HFFc6 (cell line): ENCODE measurements at regions not wholly inside any gene's neighbourhood (a gene's known extent, or its start where the extent isn't known, plus 50 kb on each side); places are given as distances from the start of the nearest gene placed in this dataset.

Source experiments
- DNase-seq: peaks from one replicate; pipeline ENCODE4 v3.0.0-alpha.2; 2018
- H3K27ac Mint-ChIP-seq: 2 replicates; pipeline ENCODE4 v1.8.0; 2020; ENCODE audit warnings: mild to moderate bottlenecking, mixed read lengths
- H3K27me3 Mint-ChIP-seq: 2 replicates; pipeline ENCODE4 v1.8.0; 2021; ENCODE audit warnings: mild to moderate bottlenecking, moderate library complexity, mixed read lengths; ENCODE audit not compliant: insufficient read depth
- H3K36me3 Mint-ChIP-seq: 2 replicates; pipeline ENCODE4 v1.8.0; 2021; ENCODE audit warnings: low read depth, mixed read lengths
- H3K4me1 Mint-ChIP-seq: 2 replicates; pipeline ENCODE4 v1.8.0; 2020; ENCODE audit warnings: low read depth, mixed read lengths
- H3K4me3 Mint-ChIP-seq: 2 replicates; pipeline ENCODE4 v1.8.0; 2020; ENCODE audit warnings: mild to moderate bottlenecking, moderate library complexity, mixed read lengths
- H3K9me3 Mint-ChIP-seq: 2 replicates; pipeline ENCODE4 v1.8.0; 2020; ENCODE audit warnings: mild to moderate bottlenecking, mixed read lengths
- TF ChIP-seq, protein P1 (sequence below): fragments of 200-600 bp; sonication (generic); IDR thresholded peaks from 2 replicates; pipeline ENCODE4 v1.5.0; 2021; ENCODE audit warnings: antibody characterized with exemption, mild to moderate bottlenecking

DNA sequence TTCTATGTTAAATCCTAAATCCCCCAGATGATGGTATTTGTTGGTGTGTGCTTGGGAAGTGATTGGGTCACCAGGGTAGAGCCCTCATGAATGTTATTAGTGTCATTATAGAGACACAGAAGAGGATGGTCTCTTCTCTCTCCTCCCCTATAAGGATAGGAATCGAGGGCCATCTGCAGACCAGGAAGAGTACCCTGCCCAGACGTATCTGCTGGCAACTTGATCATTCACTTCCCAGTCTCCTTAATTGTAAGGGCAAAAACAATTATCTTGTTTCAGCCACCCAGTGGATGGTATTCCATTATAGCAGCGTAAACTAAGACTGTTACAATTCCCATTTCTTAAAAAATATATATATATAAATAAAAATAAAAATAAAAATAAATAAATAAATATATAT, 892.2 kb downstream of the SI start:
- H3K9me3 Mint-ChIP-seq: peaks cover 52% of the 10 kb centered on the region
- no peaks in the 10 kb centered on the region; the same call in 1 of the 2 replicates for H3K27me3 Mint-ChIP-seq
- TF ChIP-seq, protein P1, sequence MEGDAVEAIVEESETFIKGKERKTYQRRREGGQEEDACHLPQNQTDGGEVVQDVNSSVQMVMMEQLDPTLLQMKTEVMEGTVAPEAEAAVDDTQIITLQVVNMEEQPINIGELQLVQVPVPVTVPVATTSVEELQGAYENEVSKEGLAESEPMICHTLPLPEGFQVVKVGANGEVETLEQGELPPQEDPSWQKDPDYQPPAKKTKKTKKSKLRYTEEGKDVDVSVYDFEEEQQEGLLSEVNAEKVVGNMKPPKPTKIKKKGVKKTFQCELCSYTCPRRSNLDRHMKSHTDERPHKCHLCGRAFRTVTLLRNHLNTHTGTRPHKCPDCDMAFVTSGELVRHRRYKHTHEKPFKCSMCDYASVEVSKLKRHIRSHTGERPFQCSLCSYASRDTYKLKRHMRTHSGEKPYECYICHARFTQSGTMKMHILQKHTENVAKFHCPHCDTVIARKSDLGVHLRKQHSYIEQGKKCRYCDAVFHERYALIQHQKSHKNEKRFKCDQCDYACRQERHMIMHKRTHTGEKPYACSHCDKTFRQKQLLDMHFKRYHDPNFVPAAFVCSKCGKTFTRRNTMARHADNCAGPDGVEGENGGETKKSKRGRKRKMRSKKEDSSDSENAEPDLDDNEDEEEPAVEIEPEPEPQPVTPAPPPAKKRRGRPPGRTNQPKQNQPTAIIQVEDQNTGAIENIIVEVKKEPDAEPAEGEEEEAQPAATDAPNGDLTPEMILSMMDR: no peak
- H3K4me1 Mint-ChIP-seq: no peaks in the 10 kb centered on the region
- H3K27ac Mint-ChIP-seq: no peak overlapping the region
- no peak overlapping the region for H3K4me3 Mint-ChIP-seq
- DNase-seq: no peak
- no peaks in the 10 kb centered on the region for H3K36me3 Mint-ChIP-seq

DNA sequence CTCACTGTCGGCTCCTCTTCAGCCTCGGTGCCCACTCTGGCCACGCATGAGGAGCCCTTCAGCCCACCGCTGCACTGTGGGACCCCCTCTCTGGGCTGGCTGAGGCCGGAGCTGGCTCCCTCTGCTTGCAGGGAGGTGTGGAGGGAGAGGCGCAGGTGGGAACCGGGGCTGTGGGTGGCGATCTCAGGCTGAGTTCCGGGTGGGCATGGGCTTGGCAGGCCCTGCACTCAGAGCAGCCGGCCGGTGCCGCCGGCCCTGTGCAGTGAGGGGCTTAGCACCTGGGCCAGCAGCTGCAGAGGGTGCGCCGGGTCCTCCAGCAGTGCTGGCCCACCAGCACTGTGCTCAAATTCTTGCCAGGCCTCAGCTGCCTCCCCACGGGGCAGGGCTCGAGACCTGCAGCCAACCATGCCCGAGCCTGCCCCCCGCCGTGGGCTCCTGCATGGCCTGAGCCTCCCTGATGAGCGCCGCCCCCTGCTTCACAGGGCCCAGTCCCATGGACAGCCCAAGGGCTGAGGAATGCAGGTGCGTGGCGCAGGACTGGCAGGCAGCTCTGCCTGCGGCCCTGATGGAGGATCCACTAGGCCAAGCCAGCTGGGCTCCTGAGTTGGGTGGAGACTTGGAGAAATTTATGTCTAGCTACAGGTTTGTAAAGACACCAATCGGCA, 899.1 kb downstream of the SI start:
- H3K36me3 Mint-ChIP-seq: no peaks in the 10 kb centered on the region
- TF ChIP-seq, protein P1: no peak

GRCh38 chr3:164174059-164174458, 904.2 kb downstream of the SI start:
- Mint-ChIP-seq H3K4me1 (no peaks in the 10 kb centered on the region), H3K4me3 (no peak overlapping the region), H3K9me3 (peaks cover 22% of the 10 kb centered on the region), H3K27me3 (no peaks in the 10 kb centered on the region; the same call in 1 of the 2 replicates), H3K27ac (no peak overlapping the region), H3K36me3 (no peaks in the 10 kb centered on the region)
- TF ChIP-seq, protein P1: no peak
- DNase-seq: no peak

More for the DNA sequence above, 899.1 kb downstream of the SI start:
- H3K9me3 Mint-ChIP-seq: peaks cover 51% of the 10 kb centered on the region
- H3K27ac Mint-ChIP-seq: no peak overlapping the region
- H3K27me3 Mint-ChIP-seq: no peaks in the 10 kb centered on the region; the same call in 1 of the 2 replicates
- H3K4me1 Mint-ChIP-seq: no peaks in the 10 kb centered on the region
- H3K4me3 Mint-ChIP-seq: no peak overlapping the region
- no peak for DNase-seq

DNA sequence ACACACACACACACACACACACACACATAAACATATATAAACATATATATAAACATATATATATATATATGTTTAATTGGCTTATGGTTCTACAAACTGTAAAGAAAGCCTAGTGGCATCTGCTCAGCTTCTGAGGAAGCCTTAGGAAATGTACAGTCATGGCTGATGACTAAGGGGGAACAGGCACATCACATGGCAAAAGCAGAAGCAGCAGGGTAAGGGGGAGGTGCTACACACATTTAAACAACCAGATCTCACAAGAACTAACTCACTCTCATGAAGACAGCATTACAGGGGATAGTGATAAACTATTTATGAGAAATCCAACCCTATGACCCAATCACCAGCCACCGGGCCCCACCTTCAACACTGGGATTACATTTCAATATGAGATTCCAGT, 922.9 kb downstream of the SI start:
- TF ChIP-seq, protein P1: no peak
- Mint-ChIP-seq H3K4me3 (no peak overlapping the region), H3K27me3 (no peaks in the 10 kb centered on the region), H3K9me3 (peaks cover 24% of the 10 kb centered on the region), H3K36me3 (no peaks in the 10 kb centered on the region), H3K4me1 (no peaks in the 10 kb centered on the region), H3K27ac (no peak overlapping the region)
- DNase-seq: no peak

GRCh38 chr3:164144824-164145223, 933.5 kb downstream of the SI start:
- H3K27ac Mint-ChIP-seq: no peak overlapping the region
- TF ChIP-seq, protein P1: no peak
- DNase-seq: no peak
- no peaks in the 10 kb centered on the region for H3K36me3 Mint-ChIP-seq
- H3K27me3 Mint-ChIP-seq: no peaks in the 10 kb centered on the region; the same call in 1 of the 2 replicates
- H3K4me3 Mint-ChIP-seq: no peak overlapping the region
- peaks cover 72% of the 10 kb centered on the region for H3K9me3 Mint-ChIP-seq
- no peaks in the 10 kb centered on the region for H3K4me1 Mint-ChIP-seq
